Upper lobe of left lung (tissue), 4 donors: ENCODE measurements at regions not wholly inside any gene's neighbourhood (a gene's known extent, or its start where the extent isn't known, plus 50 kb on each side); places are given as distances from the start of the nearest gene placed in this dataset.

Source experiments
- CTCF ChIP-seq, 6 experiments: fragments of 450-650 bp in 4 of 6; fragments of 200-600 bp in 2 of 6; sonication (generic) in 2 of 6; IDR thresholded peaks; one replicate each; pipeline ENCODE4 v1.5.1; 2016 to 2019; ENCODE audit warnings: antibody characterized with exemption in 6 of 6
- POLR2A ChIP-seq, 4 donors: fragments of 450-650 bp; IDR thresholded peaks; one replicate each; pipeline ENCODE4 v1.5.1; 2016 to 2017; ENCODE audit warnings: antibody characterized with exemption in 4 of 4, mild to moderate bottlenecking in 2 of 4

DNA sequence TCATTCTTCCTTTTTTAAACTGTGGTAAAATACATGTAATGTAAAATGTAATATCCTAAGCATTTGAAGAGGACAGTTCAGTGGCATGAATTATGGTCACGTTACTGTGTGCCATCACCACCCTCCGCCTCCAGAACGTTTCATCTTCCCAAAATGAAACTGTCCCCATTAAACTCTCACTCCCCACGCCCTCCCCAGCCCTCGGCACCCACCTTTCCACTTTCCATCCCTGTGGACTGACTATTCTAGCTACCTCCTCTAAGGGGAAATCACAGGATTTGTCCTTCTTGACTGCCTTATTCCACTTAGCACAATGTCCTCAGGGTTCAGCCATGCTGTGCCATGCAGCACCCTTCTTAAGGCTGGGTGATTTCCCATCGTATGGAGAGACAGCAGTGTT is 1509.5 kb downstream of the BRD1 start:
- TF ChIP-seq POLR2A (IDR thresholded peaks at IDR 0.05) (no peak), CTCF (IDR thresholded peaks at IDR 0.05) (no peak)
